ENCODE measurements at regions not wholly inside any gene's neighbourhood (a gene's known extent, or its start where the extent isn't known, plus 50 kb on each side); places are given as distances from the start of the nearest gene placed in this dataset.
"Not testable (repeated sequence)": the region's sequence is repeated elsewhere in the genome, so short reads cannot be mapped to it uniquely, and the experiment has no call there.

DNA sequence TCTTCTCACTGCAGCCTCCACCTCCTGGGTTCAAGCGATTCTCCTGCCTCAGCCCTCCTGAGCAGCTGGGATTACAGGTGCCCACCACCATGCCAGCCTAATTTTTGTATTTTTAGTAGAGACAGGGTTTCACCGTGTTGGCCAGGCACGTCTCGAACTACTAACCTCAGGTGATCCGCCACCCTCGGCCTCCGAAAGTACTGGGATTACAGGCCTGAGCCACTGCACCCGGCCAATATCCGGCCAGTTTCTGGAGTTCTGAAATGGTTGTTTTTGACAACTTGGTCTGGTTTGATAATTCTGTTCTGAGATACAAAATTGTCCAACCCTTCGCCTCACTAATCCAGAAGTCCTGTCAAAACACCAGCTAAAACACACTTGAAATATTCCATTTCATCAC lies 667.0 kb downstream of the BRINP3 start:
- TF ChIP-seq, protein P1, sequence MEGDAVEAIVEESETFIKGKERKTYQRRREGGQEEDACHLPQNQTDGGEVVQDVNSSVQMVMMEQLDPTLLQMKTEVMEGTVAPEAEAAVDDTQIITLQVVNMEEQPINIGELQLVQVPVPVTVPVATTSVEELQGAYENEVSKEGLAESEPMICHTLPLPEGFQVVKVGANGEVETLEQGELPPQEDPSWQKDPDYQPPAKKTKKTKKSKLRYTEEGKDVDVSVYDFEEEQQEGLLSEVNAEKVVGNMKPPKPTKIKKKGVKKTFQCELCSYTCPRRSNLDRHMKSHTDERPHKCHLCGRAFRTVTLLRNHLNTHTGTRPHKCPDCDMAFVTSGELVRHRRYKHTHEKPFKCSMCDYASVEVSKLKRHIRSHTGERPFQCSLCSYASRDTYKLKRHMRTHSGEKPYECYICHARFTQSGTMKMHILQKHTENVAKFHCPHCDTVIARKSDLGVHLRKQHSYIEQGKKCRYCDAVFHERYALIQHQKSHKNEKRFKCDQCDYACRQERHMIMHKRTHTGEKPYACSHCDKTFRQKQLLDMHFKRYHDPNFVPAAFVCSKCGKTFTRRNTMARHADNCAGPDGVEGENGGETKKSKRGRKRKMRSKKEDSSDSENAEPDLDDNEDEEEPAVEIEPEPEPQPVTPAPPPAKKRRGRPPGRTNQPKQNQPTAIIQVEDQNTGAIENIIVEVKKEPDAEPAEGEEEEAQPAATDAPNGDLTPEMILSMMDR (IDR thresholded peaks at IDR 0.05; ENCODE audit: low read length): not testable (repeated sequence)
- not testable (repeated sequence) for TF ChIP-seq EZH2 (IDR thresholded peaks at IDR 0.05; ENCODE audit: borderline replicate concordance, low read length)
